ENCODE measurements at regions not wholly inside any gene's neighbourhood (a gene's known extent, or its start where the extent isn't known, plus 50 kb on each side); places are given as distances from the start of the nearest gene placed in this dataset.

DNA sequence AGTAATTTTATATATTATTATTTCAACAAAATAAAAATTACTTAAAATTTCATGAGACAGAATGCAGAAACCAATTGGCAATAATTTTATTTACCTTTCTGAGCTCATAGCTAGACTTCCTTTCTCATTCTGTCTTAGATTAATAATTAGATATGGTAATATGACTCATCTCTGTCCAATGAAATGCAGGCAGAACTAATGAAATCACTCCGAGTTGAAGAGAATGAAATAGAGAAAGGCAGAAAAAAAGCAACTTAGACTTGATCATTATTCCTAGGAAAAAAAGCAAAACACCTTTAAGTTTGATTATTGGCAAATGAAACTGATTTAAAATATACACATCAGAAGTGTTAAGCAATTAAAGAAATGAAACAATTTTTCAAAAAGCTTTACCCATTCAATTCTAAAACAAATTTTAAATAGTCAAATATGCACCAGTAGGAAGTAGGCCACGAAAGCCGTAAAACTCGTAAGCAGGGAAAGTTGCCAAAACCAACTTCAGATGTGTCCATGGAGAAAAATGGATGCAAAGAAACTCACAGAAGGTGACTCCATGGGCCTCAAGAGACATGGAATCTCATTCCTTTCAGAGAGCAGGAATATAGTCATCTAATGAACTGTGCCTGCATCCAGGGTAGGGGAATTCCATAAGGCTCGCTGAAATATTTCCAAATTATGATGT is 293.8 kb upstream of the RGS17 start:
- TF ChIP-seq TAF1 (IDR thresholded peaks at IDR 0.05; ENCODE audit: borderline replicate concordance, insufficient read depth, low read length): no peak
- TF ChIP-seq POLR2AphosphoS5 (IDR thresholded peaks at IDR 0.05; ENCODE audit: low read depth, low read length): no peak
- no peak for TF ChIP-seq SIN3A (IDR thresholded peaks at IDR 0.05; ENCODE audit: borderline replicate concordance, insufficient read depth, low read length)
- TF ChIP-seq, protein P1, sequence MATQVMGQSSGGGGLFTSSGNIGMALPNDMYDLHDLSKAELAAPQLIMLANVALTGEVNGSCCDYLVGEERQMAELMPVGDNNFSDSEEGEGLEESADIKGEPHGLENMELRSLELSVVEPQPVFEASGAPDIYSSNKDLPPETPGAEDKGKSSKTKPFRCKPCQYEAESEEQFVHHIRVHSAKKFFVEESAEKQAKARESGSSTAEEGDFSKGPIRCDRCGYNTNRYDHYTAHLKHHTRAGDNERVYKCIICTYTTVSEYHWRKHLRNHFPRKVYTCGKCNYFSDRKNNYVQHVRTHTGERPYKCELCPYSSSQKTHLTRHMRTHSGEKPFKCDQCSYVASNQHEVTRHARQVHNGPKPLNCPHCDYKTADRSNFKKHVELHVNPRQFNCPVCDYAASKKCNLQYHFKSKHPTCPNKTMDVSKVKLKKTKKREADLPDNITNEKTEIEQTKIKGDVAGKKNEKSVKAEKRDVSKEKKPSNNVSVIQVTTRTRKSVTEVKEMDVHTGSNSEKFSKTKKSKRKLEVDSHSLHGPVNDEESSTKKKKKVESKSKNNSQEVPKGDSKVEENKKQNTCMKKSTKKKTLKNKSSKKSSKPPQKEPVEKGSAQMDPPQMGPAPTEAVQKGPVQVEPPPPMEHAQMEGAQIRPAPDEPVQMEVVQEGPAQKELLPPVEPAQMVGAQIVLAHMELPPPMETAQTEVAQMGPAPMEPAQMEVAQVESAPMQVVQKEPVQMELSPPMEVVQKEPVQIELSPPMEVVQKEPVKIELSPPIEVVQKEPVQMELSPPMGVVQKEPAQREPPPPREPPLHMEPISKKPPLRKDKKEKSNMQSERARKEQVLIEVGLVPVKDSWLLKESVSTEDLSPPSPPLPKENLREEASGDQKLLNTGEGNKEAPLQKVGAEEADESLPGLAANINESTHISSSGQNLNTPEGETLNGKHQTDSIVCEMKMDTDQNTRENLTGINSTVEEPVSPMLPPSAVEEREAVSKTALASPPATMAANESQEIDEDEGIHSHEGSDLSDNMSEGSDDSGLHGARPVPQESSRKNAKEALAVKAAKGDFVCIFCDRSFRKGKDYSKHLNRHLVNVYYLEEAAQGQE (IDR thresholded peaks at IDR 0.05; ENCODE audit: insufficient read depth in 1 of 2, low read depth in 2 of 2, low read length in 2 of 2): no peak

Measured in PFSK-1 (cell line).